SK-N-SH (cell line): ENCODE measurements at regions not wholly inside any gene's neighbourhood (a gene's known extent, or its start where the extent isn't known, plus 50 kb on each side); places are given as distances from the start of the nearest gene placed in this dataset.

Experiments
- GATA2 ChIP-seq: sonication (generic); formaldehyde crosslinking; IDR thresholded peaks from 2 replicates; pipeline ENCODE4 v1.5.0; 2020; ENCODE audit warnings: mild to moderate bottlenecking, missing genetic modification reagents
- RCOR1 ChIP-seq: fragments of 150-350 bp; IDR thresholded peaks from 2 replicates; pipeline ENCODE4 v1.6.1; 2017; ENCODE audit warnings: antibody characterized with exemption, low read length
- RXRA ChIP-seq: IDR thresholded peaks from 2 replicates; pipeline ENCODE4 v1.4.0; 2012; ENCODE audit warnings: low read depth, mild to moderate bottlenecking, borderline replicate concordance
- TF ChIP-seq, protein P1 (sequence below): fragments of 200-600 bp; sonication (generic); IDR thresholded peaks from 2 replicates; pipeline ENCODE4 v1.6.1; 2017; ENCODE audit warnings: antibody characterized with exemption, mild to moderate bottlenecking, moderate library complexity
- TF ChIP-seq, protein P2 (sequence below): IDR thresholded peaks from 2 replicates; pipeline ENCODE4 v1.4.0; 2012; ENCODE audit warnings: low read depth, borderline replicate concordance

DNA sequence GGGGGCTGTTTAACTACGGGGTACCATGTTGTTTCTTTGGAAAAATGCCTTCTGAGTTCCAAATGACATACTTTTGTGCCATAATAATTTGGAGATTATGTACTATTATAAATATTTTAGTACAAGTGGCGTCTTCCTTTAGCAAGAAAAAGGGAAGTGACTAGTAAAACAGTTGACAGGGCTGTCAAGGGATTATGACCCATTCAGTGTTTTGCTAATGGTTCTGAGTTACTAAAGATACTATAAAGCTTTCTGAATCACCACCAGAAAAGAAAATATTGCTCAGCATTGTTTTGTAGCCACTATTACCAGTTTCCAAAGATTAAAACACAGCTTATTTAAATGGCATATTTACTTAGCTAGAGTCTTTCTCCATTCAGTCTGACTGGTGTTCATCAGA, 334.9 kb downstream of the SNAPC1 start:
- TF ChIP-seq RXRA (no peak), RCOR1 (no peak), GATA2 (CRISPR knock-in tag) (no peak)
- TF ChIP-seq, protein P1, sequence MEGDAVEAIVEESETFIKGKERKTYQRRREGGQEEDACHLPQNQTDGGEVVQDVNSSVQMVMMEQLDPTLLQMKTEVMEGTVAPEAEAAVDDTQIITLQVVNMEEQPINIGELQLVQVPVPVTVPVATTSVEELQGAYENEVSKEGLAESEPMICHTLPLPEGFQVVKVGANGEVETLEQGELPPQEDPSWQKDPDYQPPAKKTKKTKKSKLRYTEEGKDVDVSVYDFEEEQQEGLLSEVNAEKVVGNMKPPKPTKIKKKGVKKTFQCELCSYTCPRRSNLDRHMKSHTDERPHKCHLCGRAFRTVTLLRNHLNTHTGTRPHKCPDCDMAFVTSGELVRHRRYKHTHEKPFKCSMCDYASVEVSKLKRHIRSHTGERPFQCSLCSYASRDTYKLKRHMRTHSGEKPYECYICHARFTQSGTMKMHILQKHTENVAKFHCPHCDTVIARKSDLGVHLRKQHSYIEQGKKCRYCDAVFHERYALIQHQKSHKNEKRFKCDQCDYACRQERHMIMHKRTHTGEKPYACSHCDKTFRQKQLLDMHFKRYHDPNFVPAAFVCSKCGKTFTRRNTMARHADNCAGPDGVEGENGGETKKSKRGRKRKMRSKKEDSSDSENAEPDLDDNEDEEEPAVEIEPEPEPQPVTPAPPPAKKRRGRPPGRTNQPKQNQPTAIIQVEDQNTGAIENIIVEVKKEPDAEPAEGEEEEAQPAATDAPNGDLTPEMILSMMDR, result no peak
- TF ChIP-seq, protein P2, sequence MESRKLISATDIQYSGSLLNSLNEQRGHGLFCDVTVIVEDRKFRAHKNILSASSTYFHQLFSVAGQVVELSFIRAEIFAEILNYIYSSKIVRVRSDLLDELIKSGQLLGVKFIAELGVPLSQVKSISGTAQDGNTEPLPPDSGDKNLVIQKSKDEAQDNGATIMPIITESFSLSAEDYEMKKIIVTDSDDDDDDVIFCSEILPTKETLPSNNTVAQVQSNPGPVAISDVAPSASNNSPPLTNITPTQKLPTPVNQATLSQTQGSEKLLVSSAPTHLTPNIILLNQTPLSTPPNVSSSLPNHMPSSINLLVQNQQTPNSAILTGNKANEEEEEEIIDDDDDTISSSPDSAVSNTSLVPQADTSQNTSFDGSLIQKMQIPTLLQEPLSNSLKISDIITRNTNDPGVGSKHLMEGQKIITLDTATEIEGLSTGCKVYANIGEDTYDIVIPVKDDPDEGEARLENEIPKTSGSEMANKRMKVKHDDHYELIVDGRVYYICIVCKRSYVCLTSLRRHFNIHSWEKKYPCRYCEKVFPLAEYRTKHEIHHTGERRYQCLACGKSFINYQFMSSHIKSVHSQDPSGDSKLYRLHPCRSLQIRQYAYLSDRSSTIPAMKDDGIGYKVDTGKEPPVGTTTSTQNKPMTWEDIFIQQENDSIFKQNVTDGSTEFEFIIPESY, result no peak
